Psoas muscle (tissue), 7 donors: ENCODE measurements at regions not wholly inside any gene's neighbourhood (a gene's known extent, or its start where the extent isn't known, plus 50 kb on each side); places are given as distances from the start of the nearest gene placed in this dataset.

Source experiments
- ATAC-seq, 4 donors: fragments of 200-7000 bp; cut with Tn5 transposase; one replicate each; pipeline ENCODE4 v1.9.1; 2020; ENCODE audit warnings: moderate library complexity in 3 of 4, mild to moderate bottlenecking in 2 of 4
- DNase-seq, 2 donors: peaks; one replicate each; pipeline ENCODE4 v3.0.0-alpha.2; 2020
- H3K27ac ChIP-seq: fragments of 200-600 bp; one replicate; pipeline ENCODE4 v1.8.0; 2022
- H3K27me3 ChIP-seq, 3 donors: fragments of 200-600 bp in 1 of 3; one replicate each; pipeline versions ENCODE4 v1.6.1 to v1.8.0; 2013 to 2022; ENCODE audit warnings: low read length in 2 of 3, mild to moderate bottlenecking in 2 of 3, moderate library complexity in 1 of 3; ENCODE audit not compliant: insufficient read depth in 3 of 3
- H3K36me3 ChIP-seq, 2 donors: fragments of 200-600 bp in 1 of 2; one replicate each; pipeline versions ENCODE4 v1.6.1 to v1.8.0; 2013 to 2022; ENCODE audit warnings: low read depth in 1 of 2, mild to moderate bottlenecking in 1 of 2, moderate library complexity in 1 of 2; ENCODE audit not compliant: insufficient read depth in 1 of 2
- H3K4me1 ChIP-seq: fragments of 200-600 bp; one replicate; pipeline ENCODE4 v1.8.0; 2022
- H3K4me3 ChIP-seq: fragments of 200-600 bp; one replicate; pipeline ENCODE4 v1.8.0; 2022; ENCODE audit warnings: mild to moderate bottlenecking
- H3K9me3 ChIP-seq: fragments of 200-600 bp; one replicate; pipeline ENCODE4 v1.8.0; 2022
- WGBS, 3 donors: extraction: QIAGEN DNeasy Blood & Tissue Kit; methylation state at CpG; one replicate each; pipeline versions ENCODE4 v1.1.6 to v1.1.7; 2013; 5-methylcytosine and 5-hydroxymethylcytosine counted together
- intact Hi-C, 2 donors: fragments of 100-400 bp; cut with DNase I; formaldehyde crosslinking; loops; one replicate each; pipeline versions ENCODE4 v1.11.0 to v1.14.2; 2022
- TF ChIP-seq, protein P1 (sequence below): fragments of 200-600 bp; IDR thresholded peaks from one replicate; pipeline ENCODE4 v1.8.0; 2022; ENCODE audit warnings: antibody characterized with exemption
- donor health status: healthy with polysubstance abuse.
- donor health status: DM: no; HTN: no; CAD: no; lungs with moderate emphysema.
- donor health status: Bipolar disorder and iron deficiency.
- donor health status: healthy.
- donor health status: DM: yes; HTN: yes; CAD: no.
- donor health status: DM: no; HTN: no; CAD: no.
- donor health status: DM: yes; HTN: yes; CAD: no.

DNA sequence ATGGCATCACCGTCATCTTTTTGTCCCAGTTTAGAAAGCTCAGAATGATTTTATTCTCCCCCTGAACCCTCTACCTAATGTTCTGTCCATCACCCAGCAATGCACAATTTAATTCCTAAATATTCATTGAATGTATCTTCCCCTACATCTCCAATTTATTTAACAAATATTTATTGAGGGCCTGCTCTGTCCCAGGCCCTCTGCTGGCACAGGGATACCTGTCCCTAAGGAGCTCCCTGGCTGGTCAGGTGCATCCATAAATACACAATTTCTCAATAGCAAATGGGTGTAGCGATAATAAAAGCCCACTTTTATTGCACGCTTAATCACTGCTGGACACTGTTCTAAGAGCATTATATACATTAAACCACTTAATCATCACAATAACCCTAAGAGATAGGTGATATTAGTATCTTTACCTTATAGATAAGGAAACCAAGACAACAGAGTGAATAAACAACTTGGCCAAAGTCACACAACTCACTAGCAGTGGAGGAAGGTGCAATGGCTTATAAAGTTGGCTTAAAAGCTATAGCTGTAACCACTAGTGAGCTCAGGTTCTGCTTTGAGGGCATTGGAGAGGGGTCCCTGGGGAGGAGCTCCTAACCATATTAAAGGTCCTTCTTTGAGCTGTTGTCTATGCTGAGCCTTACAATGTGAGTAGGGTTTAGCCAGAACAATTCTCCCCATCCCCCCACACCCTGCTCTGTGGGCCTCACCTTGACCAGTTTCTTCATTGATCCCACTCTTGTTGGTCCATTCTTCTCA is 126.3 kb upstream of the JUN start:
- 94 to 100% (median 98%) methylated on average over 3 of the region's 3 CpGs for WGBS, 3 donors
- Histone ChIP-seq H3K36me3 (no peaks in the 10 kb centered on the region), H3K27me3 (no peaks in the 10 kb centered on the region), H3K4me1 (peaks cover 18% of the 10 kb centered on the region), H3K27ac (no peak overlapping the region), H3K9me3 (peaks cover 5% of the 10 kb centered on the region), H3K4me3 (no peak overlapping the region)
- TF ChIP-seq, protein P1, sequence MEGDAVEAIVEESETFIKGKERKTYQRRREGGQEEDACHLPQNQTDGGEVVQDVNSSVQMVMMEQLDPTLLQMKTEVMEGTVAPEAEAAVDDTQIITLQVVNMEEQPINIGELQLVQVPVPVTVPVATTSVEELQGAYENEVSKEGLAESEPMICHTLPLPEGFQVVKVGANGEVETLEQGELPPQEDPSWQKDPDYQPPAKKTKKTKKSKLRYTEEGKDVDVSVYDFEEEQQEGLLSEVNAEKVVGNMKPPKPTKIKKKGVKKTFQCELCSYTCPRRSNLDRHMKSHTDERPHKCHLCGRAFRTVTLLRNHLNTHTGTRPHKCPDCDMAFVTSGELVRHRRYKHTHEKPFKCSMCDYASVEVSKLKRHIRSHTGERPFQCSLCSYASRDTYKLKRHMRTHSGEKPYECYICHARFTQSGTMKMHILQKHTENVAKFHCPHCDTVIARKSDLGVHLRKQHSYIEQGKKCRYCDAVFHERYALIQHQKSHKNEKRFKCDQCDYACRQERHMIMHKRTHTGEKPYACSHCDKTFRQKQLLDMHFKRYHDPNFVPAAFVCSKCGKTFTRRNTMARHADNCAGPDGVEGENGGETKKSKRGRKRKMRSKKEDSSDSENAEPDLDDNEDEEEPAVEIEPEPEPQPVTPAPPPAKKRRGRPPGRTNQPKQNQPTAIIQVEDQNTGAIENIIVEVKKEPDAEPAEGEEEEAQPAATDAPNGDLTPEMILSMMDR, result no peak
- ATAC-seq (no peak), DNase-seq (no peak)
- intact Hi-C loops, result loop anchor here (5.0 to 10.0 kb wide), 4 partner anchors 42 to 785 kb away; no protein-coding TSS in a partner anchor

DNA sequence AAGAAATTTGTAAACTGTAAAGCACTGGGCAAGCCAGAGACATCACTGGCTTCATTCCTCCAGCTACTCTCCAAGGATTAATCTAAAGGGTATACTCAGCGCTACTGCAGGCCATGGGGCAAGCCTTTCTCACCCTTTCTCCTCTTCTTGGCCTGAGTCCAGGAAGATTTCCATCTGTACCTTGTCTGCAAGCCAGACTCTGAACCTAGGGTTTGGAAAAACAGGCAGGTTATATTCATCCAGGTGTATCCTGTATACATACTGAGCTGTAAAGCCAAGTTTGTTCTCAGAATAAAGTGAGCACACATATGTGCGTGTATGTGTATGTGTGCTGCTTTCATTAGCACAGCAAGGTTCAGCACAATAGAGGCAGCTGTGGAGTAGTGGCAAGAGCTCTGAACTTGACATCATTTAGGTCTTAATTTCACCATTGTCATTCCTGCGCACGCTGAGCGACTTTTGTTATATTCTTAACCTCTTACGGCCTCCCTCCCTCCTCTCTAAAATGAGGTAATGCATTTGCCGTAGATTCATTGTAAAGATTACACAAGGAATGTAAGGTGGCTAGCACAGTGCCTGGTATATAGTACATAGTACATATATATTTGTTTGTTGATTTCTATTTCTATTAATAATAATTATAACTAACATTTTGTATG is 128.1 kb upstream of the JUN start:
- intact Hi-C loops, result loop anchor here in 1 of 2 donors (5.0 kb wide), 2 partner anchors 40 to 55 kb away; no protein-coding TSS in a partner anchor
- H3K27ac ChIP-seq, result no peak overlapping the region
- WGBS, 3 donors, result 83 to 87% (median 86%) methylated on average over 7 of the region's 7 CpGs

DNA sequence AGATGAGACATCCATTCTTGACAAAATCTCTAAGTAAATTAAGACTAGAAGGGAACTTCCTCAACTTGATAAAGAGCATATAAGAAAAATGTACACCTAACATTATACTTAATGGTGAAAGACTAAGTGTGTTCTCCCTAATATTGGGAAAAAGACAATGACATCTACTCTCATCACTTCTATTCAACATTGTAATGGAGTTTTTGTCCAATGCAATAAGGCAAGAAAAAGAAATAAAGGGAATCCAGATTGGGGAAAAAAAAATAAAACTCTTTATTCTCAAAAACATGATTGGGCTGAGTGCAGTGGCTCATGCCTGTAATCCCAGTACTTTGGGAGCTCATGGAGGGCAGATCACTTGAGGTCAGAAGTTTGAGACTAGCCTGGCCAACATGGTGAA is 131.1 kb upstream of the JUN start:
- TF ChIP-seq, protein P1, result no peak
- H3K36me3 ChIP-seq, result no peaks in the 10 kb centered on the region
- no peak for ATAC-seq
- H3K4me3 ChIP-seq, result no peak overlapping the region
- peaks cover 12% of the 10 kb centered on the region for H3K9me3 ChIP-seq
- H3K27me3 ChIP-seq, result no peaks in the 10 kb centered on the region
- DNase-seq, result no peak
- no peaks in the 10 kb centered on the region for H3K4me1 ChIP-seq
- no peak overlapping the region for H3K27ac ChIP-seq
- intact Hi-C loops, result loop anchor here in 1 of 2 donors (5.0 kb wide), 2 partner anchors 37 to 52 kb away; no protein-coding TSS in a partner anchor

More for the DNA sequence above, 128.1 kb upstream of the JUN start:
- TF ChIP-seq, protein P1, result no peak
- H3K4me1 ChIP-seq, result peaks cover 18% of the 10 kb centered on the region
- no peaks in the 10 kb centered on the region for H3K27me3 ChIP-seq
- H3K9me3 ChIP-seq, result peaks cover 12% of the 10 kb centered on the region
- H3K36me3 ChIP-seq, result no peaks in the 10 kb centered on the region
- DNase-seq (no peak), ATAC-seq (no peak)
- no peak overlapping the region for H3K4me3 ChIP-seq

DNA sequence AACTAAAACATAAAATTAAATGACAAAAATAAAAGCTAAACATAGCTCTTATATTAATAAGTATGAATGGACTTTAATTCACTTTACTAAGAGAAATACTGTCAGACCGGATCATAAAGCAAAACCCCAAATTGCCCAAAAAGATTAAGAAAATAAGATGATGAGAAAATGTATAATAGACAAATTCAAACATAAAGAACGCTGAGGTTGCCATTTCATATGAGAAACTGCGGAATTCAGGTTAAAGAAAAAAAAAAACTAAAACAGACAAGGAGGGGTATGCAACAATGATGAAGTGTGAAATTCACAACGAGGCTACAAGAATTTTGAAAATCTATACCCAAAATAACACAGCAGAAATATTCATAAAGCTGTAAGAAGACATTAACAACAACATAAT is 133.6 kb upstream of the JUN start:
- Histone ChIP-seq H3K9me3 (peaks cover 12% of the 10 kb centered on the region), H3K4me3 (no peak overlapping the region), H3K27me3 (no peaks in the 10 kb centered on the region), H3K4me1 (peaks cover 4% of the 10 kb centered on the region), H3K27ac (no peak overlapping the region), H3K36me3 (no peaks in the 10 kb centered on the region)
- DNase-seq (no peak), ATAC-seq (no peak)
- intact Hi-C loops, result no loop called here
- WGBS, 3 donors, result 79 to 85% (median 82%) methylated on average over 4 of the region's 4 CpGs
- TF ChIP-seq, protein P1, result no peak
